Neural progenitor cell (in vitro differentiated cells): ENCODE measurements at regions not wholly inside any gene's neighbourhood (a gene's known extent, or its start where the extent isn't known, plus 50 kb on each side); places are given as distances from the start of the nearest gene placed in this dataset.

Experiments used
- EZH2phosphoT487 ChIP-seq: fragments of 200-600 bp; sonication (generic); IDR thresholded peaks from 2 replicates; pipeline ENCODE4 v1.6.1; 2017; ENCODE audit warnings: antibody characterized with exemption
- TF ChIP-seq, protein P1 (sequence below): fragments of 200-600 bp; sonication (generic); IDR thresholded peaks from 2 replicates; pipeline ENCODE4 v1.5.1; 2017; ENCODE audit warnings: antibody characterized with exemption, mild to moderate bottlenecking

GRCh38 chr3:145533696-145534095 is 627.3 kb downstream of the PLOD2 start:
- TF ChIP-seq, protein P1, sequence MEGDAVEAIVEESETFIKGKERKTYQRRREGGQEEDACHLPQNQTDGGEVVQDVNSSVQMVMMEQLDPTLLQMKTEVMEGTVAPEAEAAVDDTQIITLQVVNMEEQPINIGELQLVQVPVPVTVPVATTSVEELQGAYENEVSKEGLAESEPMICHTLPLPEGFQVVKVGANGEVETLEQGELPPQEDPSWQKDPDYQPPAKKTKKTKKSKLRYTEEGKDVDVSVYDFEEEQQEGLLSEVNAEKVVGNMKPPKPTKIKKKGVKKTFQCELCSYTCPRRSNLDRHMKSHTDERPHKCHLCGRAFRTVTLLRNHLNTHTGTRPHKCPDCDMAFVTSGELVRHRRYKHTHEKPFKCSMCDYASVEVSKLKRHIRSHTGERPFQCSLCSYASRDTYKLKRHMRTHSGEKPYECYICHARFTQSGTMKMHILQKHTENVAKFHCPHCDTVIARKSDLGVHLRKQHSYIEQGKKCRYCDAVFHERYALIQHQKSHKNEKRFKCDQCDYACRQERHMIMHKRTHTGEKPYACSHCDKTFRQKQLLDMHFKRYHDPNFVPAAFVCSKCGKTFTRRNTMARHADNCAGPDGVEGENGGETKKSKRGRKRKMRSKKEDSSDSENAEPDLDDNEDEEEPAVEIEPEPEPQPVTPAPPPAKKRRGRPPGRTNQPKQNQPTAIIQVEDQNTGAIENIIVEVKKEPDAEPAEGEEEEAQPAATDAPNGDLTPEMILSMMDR, result no peak
- TF ChIP-seq EZH2phosphoT487, result no peak
